ENCODE measurements at regions not wholly inside any gene's neighbourhood (a gene's known extent, or its start where the extent isn't known, plus 50 kb on each side); places are given as distances from the start of the nearest gene placed in this dataset.
"Not testable (repeated sequence)": the region's sequence is repeated elsewhere in the genome, so short reads cannot be mapped to it uniquely, and the experiment has no call there.

DNA sequence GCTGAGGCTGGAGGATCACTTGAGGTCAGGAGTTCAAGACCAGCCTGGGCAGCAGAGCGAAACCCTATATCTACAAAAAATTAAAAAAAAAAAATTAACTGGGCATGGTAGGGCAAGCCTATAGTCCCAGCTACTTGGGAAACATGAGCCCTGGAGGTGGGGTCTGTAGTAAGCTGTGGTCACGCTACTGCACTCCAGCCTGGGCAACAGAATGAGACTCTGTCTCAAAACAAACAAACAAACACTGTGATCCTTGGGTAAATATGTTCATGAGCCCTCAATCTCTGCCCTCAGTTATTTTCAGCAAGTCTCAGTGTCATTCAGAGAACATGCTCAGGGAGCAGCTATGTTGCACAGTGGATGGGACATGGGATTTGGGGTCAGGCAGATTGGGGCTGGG is 76.2 kb downstream of the PTTG1 start:
- H3K36me3 ChIP-seq (ENCODE audit: insufficient read depth, low read length) = no peaks in the 10 kb centered on the region
- H2AFZ ChIP-seq (ENCODE audit: low read depth, low read length) = no peak overlapping the region
- H3K27me3 ChIP-seq (ENCODE audit: insufficient read depth, low read length) = no peaks in the 10 kb centered on the region
- no peaks in the 10 kb centered on the region for H3K4me1 ChIP-seq (ENCODE audit: insufficient read depth, low read length)
- H3K9me3 ChIP-seq (ENCODE audit: low read length) = no peaks in the 10 kb centered on the region
- H3K4me3 ChIP-seq (ENCODE audit: low read length) = no peak overlapping the region

GRCh38 chr5:160498441-160499043 is 76.9 kb downstream of the PTTG1 start:
- H3K4me1 ChIP-seq (ENCODE audit: insufficient read depth, low read length); H3K36me3 ChIP-seq (ENCODE audit: insufficient read depth, low read length); H3K4me3 ChIP-seq (ENCODE audit: low read length); H3K27me3 ChIP-seq (ENCODE audit: insufficient read depth, low read length); H3K9me3 ChIP-seq (ENCODE audit: low read length); H2AFZ ChIP-seq (ENCODE audit: low read depth, low read length): not testable (repeated sequence)

GRCh38 chr5:160500786-160501779 is 79.4 kb downstream of the PTTG1 start:
- Histone ChIP-seq H3K36me3 (ENCODE audit: insufficient read depth, low read length) (no peaks in the 10 kb centered on the region), H3K4me1 (ENCODE audit: insufficient read depth, low read length) (peaks cover under 1% of the 10 kb centered on the region), H3K27me3 (ENCODE audit: insufficient read depth, low read length) (no peaks in the 10 kb centered on the region), H2AFZ (ENCODE audit: low read depth, low read length) (no peak overlapping the region), H3K4me3 (ENCODE audit: low read length) (no peak overlapping the region), H3K9me3 (ENCODE audit: low read length) (no peaks in the 10 kb centered on the region)

GRCh38 chr5:160504906-160505305 is 83.3 kb downstream of the PTTG1 start:
- Histone ChIP-seq H3K9me3 (ENCODE audit: low read length) (no peaks in the 10 kb centered on the region), H2AFZ (ENCODE audit: low read depth, low read length) (no peak overlapping the region), H3K36me3 (ENCODE audit: insufficient read depth, low read length) (no peaks in the 10 kb centered on the region), H3K4me3 (ENCODE audit: low read length) (no peak overlapping the region), H3K4me1 (ENCODE audit: insufficient read depth, low read length) (peaks cover 12% of the 10 kb centered on the region), H3K27me3 (ENCODE audit: insufficient read depth, low read length) (no peaks in the 10 kb centered on the region)

DNA sequence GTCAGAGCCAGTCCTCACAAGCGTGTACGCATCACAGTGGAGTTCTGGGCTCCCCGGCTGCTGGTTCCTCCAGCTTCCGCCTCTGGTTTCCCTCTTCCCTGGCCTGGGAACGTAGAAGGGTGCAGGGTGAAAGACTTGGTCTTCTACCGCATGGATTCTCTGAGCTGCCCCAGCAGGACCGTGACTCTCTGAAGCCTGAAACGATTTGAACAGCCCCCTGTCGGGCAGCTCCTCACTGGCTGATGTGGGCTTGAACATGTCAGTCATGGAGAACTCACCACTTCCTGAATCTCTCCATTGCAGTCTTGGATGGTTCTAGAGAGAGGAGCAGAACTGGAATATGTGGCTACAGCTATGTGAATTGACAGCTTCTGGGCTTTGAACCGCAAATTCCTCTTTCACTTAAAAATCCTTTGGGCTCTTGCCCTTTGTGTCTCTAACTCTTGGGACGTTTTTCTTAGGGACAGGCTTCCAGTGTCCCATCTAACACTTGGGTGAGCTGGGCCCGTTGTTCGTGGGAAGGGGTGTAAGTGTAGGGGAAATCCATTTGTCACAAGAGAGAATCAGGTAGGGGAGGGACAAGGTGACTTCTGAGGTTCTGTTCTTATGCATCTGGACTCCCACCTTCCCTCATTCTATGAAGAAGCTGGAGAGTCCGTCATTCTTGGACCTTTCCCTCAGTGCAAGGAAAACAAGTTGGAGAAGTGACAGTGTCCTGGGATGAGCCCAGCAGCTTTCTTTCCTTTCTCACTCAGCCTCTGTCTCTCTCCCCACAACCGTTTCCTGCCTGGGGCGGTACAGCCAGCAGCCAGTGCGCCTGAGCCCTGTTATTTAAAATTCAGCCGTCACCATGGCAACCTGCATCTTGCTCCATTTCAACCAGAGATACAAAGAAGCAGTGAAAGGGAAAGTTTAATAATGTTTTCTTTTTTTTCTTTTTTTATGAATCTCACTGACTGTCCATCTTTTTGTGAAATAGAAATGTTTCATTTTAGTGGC is 84.7 kb downstream of the PTTG1 start:
- peak overlapping the region; percentile 6 for H2AFZ ChIP-seq (ENCODE audit: low read depth, low read length)
- no peaks in the 10 kb centered on the region for H3K9me3 ChIP-seq (ENCODE audit: low read length)
- H3K4me3 ChIP-seq (ENCODE audit: low read length) = no peak overlapping the region
- H3K36me3 ChIP-seq (ENCODE audit: insufficient read depth, low read length) = no peaks in the 10 kb centered on the region
- H3K27me3 ChIP-seq (ENCODE audit: insufficient read depth, low read length) = no peaks in the 10 kb centered on the region
- H3K4me1 ChIP-seq (ENCODE audit: insufficient read depth, low read length) = peaks cover 12% of the 10 kb centered on the region

- Histone ChIP-seq H3K27me3 (ENCODE audit: insufficient read depth, low read length) (no peaks in the 10 kb centered on the region), H3K4me1 (ENCODE audit: insufficient read depth, low read length) (peaks cover 12% of the 10 kb centered on the region), H3K9me3 (ENCODE audit: low read length) (no peaks in the 10 kb centered on the region), H3K36me3 (ENCODE audit: insufficient read depth, low read length) (no peaks in the 10 kb centered on the region), H3K4me3 (ENCODE audit: low read length) (no peak overlapping the region), H2AFZ (ENCODE audit: low read depth, low read length) (no peak overlapping the region)
Observed at GRCh38 chr5:160507221-160507721, 85.6 kb downstream of the PTTG1 start.

GRCh38 chr5:160508780-160509361 is 87.2 kb downstream of the PTTG1 start:
- no peaks in the 10 kb centered on the region for H3K36me3 ChIP-seq (ENCODE audit: insufficient read depth, low read length)
- H3K4me3 ChIP-seq (ENCODE audit: low read length) = no peak overlapping the region
- H3K4me1 ChIP-seq (ENCODE audit: insufficient read depth, low read length) = peaks cover 12% of the 10 kb centered on the region
- H3K9me3 ChIP-seq (ENCODE audit: low read length) = no peaks in the 10 kb centered on the region
- H2AFZ ChIP-seq (ENCODE audit: low read depth, low read length) = no peak overlapping the region
- no peaks in the 10 kb centered on the region for H3K27me3 ChIP-seq (ENCODE audit: insufficient read depth, low read length)

GRCh38 chr5:160511280-160511929 is 89.8 kb downstream of the PTTG1 start:
- H2AFZ ChIP-seq (ENCODE audit: low read depth, low read length) = no peak overlapping the region
- H3K36me3 ChIP-seq (ENCODE audit: insufficient read depth, low read length) = no peaks in the 10 kb centered on the region
- peaks cover 7% of the 10 kb centered on the region for H3K4me1 ChIP-seq (ENCODE audit: insufficient read depth, low read length)
- H3K9me3 ChIP-seq (ENCODE audit: low read length) = no peaks in the 10 kb centered on the region
- H3K27me3 ChIP-seq (ENCODE audit: insufficient read depth, low read length) = no peaks in the 10 kb centered on the region
- no peak overlapping the region for H3K4me3 ChIP-seq (ENCODE audit: low read length)

All from neuron (in vitro differentiated cells).